ENCODE measurements at regions not wholly inside any gene's neighbourhood (a gene's known extent, or its start where the extent isn't known, plus 50 kb on each side); places are given as distances from the start of the nearest gene placed in this dataset.

- Histone ChIP-seq H3K27ac (ENCODE audit: low read depth, low read length) (no peak overlapping the region), H3K4me2 (ENCODE audit: low read length) (no peak overlapping the region), H4K12ac (ENCODE audit: low read depth, low read length) (no peak overlapping the region), H3K23ac (ENCODE audit: low read length) (no peak overlapping the region), H2BK12ac (ENCODE audit: low read length) (no peak overlapping the region), H2BK120ac (ENCODE audit: insufficient read depth, low read length, poor library complexity) (no peak overlapping the region), H3K4me3 (ENCODE audit: low read depth, low read length) (no peak overlapping the region), H3K36me3 (ENCODE audit: control insufficient read depth in 1 of 2, insufficient read depth in 2 of 2, low read length in 2 of 2) (no peaks in the 10 kb centered on the region), H3K27me3 (ENCODE audit: insufficient read depth, low read length) (no peaks in the 10 kb centered on the region), H3K18ac (ENCODE audit: low read length) (no peak overlapping the region), H3K14ac (ENCODE audit: low read length) (no peak overlapping the region), H3K4ac (ENCODE audit: low read depth, low read length) (no peak overlapping the region), H2AFZ (ENCODE audit: insufficient read depth, low read length, poor library complexity) (no peak overlapping the region), H3K4me1 (ENCODE audit: control insufficient read depth in 1 of 2, insufficient read depth in 2 of 2, low read length in 2 of 2) (no peaks in the 10 kb centered on the region), H3K79me2 (ENCODE audit: control insufficient read depth, insufficient read depth, low read length, poor library complexity) (no peaks in the 10 kb centered on the region), H3K9ac (ENCODE audit: low read length) (no peak overlapping the region), H2BK5ac (ENCODE audit: low read depth, low read length, poor library complexity) (no peak overlapping the region), H2AK5ac (ENCODE audit: low read length) (no peak overlapping the region), H3K79me1 (ENCODE audit: low read length) (no peaks in the 10 kb centered on the region), H4K8ac (ENCODE audit: low read depth, low read length) (no peak overlapping the region), H3K9me3 (ENCODE audit: insufficient read depth, low read depth, low read length) (no peaks in the 10 kb centered on the region), H4K91ac (ENCODE audit: low read depth, low read length) (no peak overlapping the region)
- DNase-seq, result peak in 1 of 2 donors; percentile 9
- WGBS (ENCODE audit: extremely low coverage, insufficient coverage, insufficient read length), result no CpG with 5 or more reads among the region's 2 CpGs
Observed at GRCh38 chrX:95945528-95945927, 739.1 kb upstream of the DIAPH2 start.

GRCh38 chrX:95949588-95949987, 735.1 kb upstream of the DIAPH2 start:
- no peak overlapping the region for H4K91ac ChIP-seq (ENCODE audit: low read depth, low read length)
- H2AK5ac ChIP-seq (ENCODE audit: low read length), result no peak overlapping the region
- no peak overlapping the region for H3K9ac ChIP-seq (ENCODE audit: low read length)
- WGBS (ENCODE audit: extremely low coverage, insufficient coverage, insufficient read length), result no CpG with 5 or more reads among the region's 2 CpGs
- H3K27me3 ChIP-seq (ENCODE audit: insufficient read depth, low read length), result no peaks in the 10 kb centered on the region
- no peaks in the 10 kb centered on the region for H3K79me2 ChIP-seq (ENCODE audit: control insufficient read depth, insufficient read depth, low read length, poor library complexity)
- no peaks in the 10 kb centered on the region for H3K9me3 ChIP-seq (ENCODE audit: insufficient read depth, low read depth, low read length)
- H2BK5ac ChIP-seq (ENCODE audit: low read depth, low read length, poor library complexity), result no peak overlapping the region
- no peaks in the 10 kb centered on the region for H3K79me1 ChIP-seq (ENCODE audit: low read length)
- no peak overlapping the region for H2BK120ac ChIP-seq (ENCODE audit: insufficient read depth, low read length, poor library complexity)
- H4K12ac ChIP-seq (ENCODE audit: low read depth, low read length), result no peak overlapping the region
- H2AFZ ChIP-seq (ENCODE audit: insufficient read depth, low read length, poor library complexity), result no peak overlapping the region
- H3K4me2 ChIP-seq (ENCODE audit: low read length), result no peak overlapping the region
- H2BK12ac ChIP-seq (ENCODE audit: low read length), result no peak overlapping the region
- no peak overlapping the region for H3K18ac ChIP-seq (ENCODE audit: low read length)
- DNase-seq, result peak; percentile 27 to 76
- no peak overlapping the region for H3K27ac ChIP-seq (ENCODE audit: low read depth, low read length)
- H3K36me3 ChIP-seq (ENCODE audit: control insufficient read depth in 1 of 2, insufficient read depth in 2 of 2, low read length in 2 of 2), result no peaks in the 10 kb centered on the region
- H3K4me1 ChIP-seq (ENCODE audit: control insufficient read depth in 1 of 2, insufficient read depth in 2 of 2, low read length in 2 of 2), result no peaks in the 10 kb centered on the region
- H3K4ac ChIP-seq (ENCODE audit: low read depth, low read length), result no peak overlapping the region
- no peak overlapping the region for H3K23ac ChIP-seq (ENCODE audit: low read length)
- no peak overlapping the region for H3K14ac ChIP-seq (ENCODE audit: low read length)
- H3K4me3 ChIP-seq (ENCODE audit: low read depth, low read length), result no peak overlapping the region
- no peak overlapping the region for H4K8ac ChIP-seq (ENCODE audit: low read depth, low read length)

- H3K4me3 ChIP-seq (ENCODE audit: low read depth, low read length), result no peak overlapping the region
- WGBS (ENCODE audit: extremely low coverage, insufficient coverage, insufficient read length), result no CpG with 5 or more reads among the region's 1 CpG
Observed at GRCh38 chrX:95950679-95951078, 734.0 kb upstream of the DIAPH2 start.

GRCh38 chrX:95953564-95953963, 731.1 kb upstream of the DIAPH2 start:
- H4K91ac ChIP-seq (ENCODE audit: low read depth, low read length), result no peak overlapping the region
- H3K4me3 ChIP-seq (ENCODE audit: low read depth, low read length), result no peak overlapping the region
- no peak overlapping the region for H2AFZ ChIP-seq (ENCODE audit: insufficient read depth, low read length, poor library complexity)
- H3K14ac ChIP-seq (ENCODE audit: low read length), result no peak overlapping the region
- no peaks in the 10 kb centered on the region for H3K27me3 ChIP-seq (ENCODE audit: insufficient read depth, low read length)
- no peak overlapping the region for H2BK5ac ChIP-seq (ENCODE audit: low read depth, low read length, poor library complexity)
- H3K9me3 ChIP-seq (ENCODE audit: insufficient read depth, low read depth, low read length), result no peaks in the 10 kb centered on the region
- H4K12ac ChIP-seq (ENCODE audit: low read depth, low read length), result no peak overlapping the region
- no peak overlapping the region for H3K9ac ChIP-seq (ENCODE audit: low read length)
- no peak overlapping the region for H3K27ac ChIP-seq (ENCODE audit: low read depth, low read length)
- H3K4me1 ChIP-seq (ENCODE audit: control insufficient read depth in 1 of 2, insufficient read depth in 2 of 2, low read length in 2 of 2), result no peaks in the 10 kb centered on the region
- H3K18ac ChIP-seq (ENCODE audit: low read length), result no peak overlapping the region
- H3K4ac ChIP-seq (ENCODE audit: low read depth, low read length), result no peak overlapping the region
- H2BK120ac ChIP-seq (ENCODE audit: insufficient read depth, low read length, poor library complexity), result no peak overlapping the region
- H3K79me1 ChIP-seq (ENCODE audit: low read length), result no peaks in the 10 kb centered on the region
- H3K4me2 ChIP-seq (ENCODE audit: low read length), result no peak overlapping the region
- H2AK5ac ChIP-seq (ENCODE audit: low read length), result no peak overlapping the region
- H3K23ac ChIP-seq (ENCODE audit: low read length), result no peak overlapping the region
- no peak overlapping the region for H4K8ac ChIP-seq (ENCODE audit: low read depth, low read length)
- H3K79me2 ChIP-seq (ENCODE audit: control insufficient read depth, insufficient read depth, low read length, poor library complexity), result no peaks in the 10 kb centered on the region
- no peaks in the 10 kb centered on the region for H3K36me3 ChIP-seq (ENCODE audit: control insufficient read depth in 1 of 2, insufficient read depth in 2 of 2, low read length in 2 of 2)
- no peak overlapping the region for H2BK12ac ChIP-seq (ENCODE audit: low read length)
- DNase-seq, result no peak
- no CpG with 5 or more reads among the region's 2 CpGs for WGBS (ENCODE audit: extremely low coverage, insufficient coverage, insufficient read length)

More at GRCh38 chrX:95950679-95951078, 734.0 kb upstream of the DIAPH2 start:
- Histone ChIP-seq H3K23ac (ENCODE audit: low read length) (no peak overlapping the region), H3K27me3 (ENCODE audit: insufficient read depth, low read length) (no peaks in the 10 kb centered on the region), H3K4me2 (ENCODE audit: low read length) (no peak overlapping the region), H3K18ac (ENCODE audit: low read length) (no peak overlapping the region), H2BK120ac (ENCODE audit: insufficient read depth, low read length, poor library complexity) (no peak overlapping the region), H3K9ac (ENCODE audit: low read length) (no peak overlapping the region), H3K79me2 (ENCODE audit: control insufficient read depth, insufficient read depth, low read length, poor library complexity) (no peaks in the 10 kb centered on the region), H2BK12ac (ENCODE audit: low read length) (no peak overlapping the region), H3K14ac (ENCODE audit: low read length) (no peak overlapping the region), H2AFZ (ENCODE audit: insufficient read depth, low read length, poor library complexity) (no peak overlapping the region), H4K91ac (ENCODE audit: low read depth, low read length) (no peak overlapping the region), H4K8ac (ENCODE audit: low read depth, low read length) (no peak overlapping the region), H2AK5ac (ENCODE audit: low read length) (no peak overlapping the region), H3K9me3 (ENCODE audit: insufficient read depth, low read depth, low read length) (no peaks in the 10 kb centered on the region), H2BK5ac (ENCODE audit: low read depth, low read length, poor library complexity) (no peak overlapping the region), H3K79me1 (ENCODE audit: low read length) (no peaks in the 10 kb centered on the region), H4K12ac (ENCODE audit: low read depth, low read length) (no peak overlapping the region), H3K27ac (ENCODE audit: low read depth, low read length) (no peak overlapping the region), H3K36me3 (ENCODE audit: control insufficient read depth in 1 of 2, insufficient read depth in 2 of 2, low read length in 2 of 2) (no peaks in the 10 kb centered on the region), H3K4ac (ENCODE audit: low read depth, low read length) (no peak overlapping the region), H3K4me1 (ENCODE audit: control insufficient read depth in 1 of 2, insufficient read depth in 2 of 2, low read length in 2 of 2) (no peaks in the 10 kb centered on the region)
- DNase-seq, result peak; percentile 40 to 75

All from trophoblast cell (in vitro differentiated cells and primary cell).